H9 (cell line): ENCODE measurements at regions not wholly inside any gene's neighbourhood (a gene's known extent, or its start where the extent isn't known, plus 50 kb on each side); places are given as distances from the start of the nearest gene placed in this dataset.

Experiments used
- DNase-seq: peaks from one replicate; pipeline ENCODE4 v3.0.0-alpha.2; 2017
- H2AFZ ChIP-seq: one replicate; pipeline ENCODE4 v1.6.1; 2013; ENCODE audit warnings: mild to moderate bottlenecking, low read length, control low read depth, moderate library complexity
- H2AK5ac ChIP-seq: 2 replicates; pipeline ENCODE4 v1.6.1; 2013; ENCODE audit warnings: low read length, control low read depth, mixed read lengths; ENCODE audit not compliant: insufficient read length
- H2BK120ac ChIP-seq: one replicate; pipeline ENCODE4 v1.6.1; 2013; ENCODE audit warnings: low read depth, mild to moderate bottlenecking, low read length, control low read depth, inconsistent platforms; ENCODE audit not compliant: poor library complexity, severe bottlenecking
- H2BK12ac ChIP-seq: 2 replicates; pipeline ENCODE4 v1.6.1; 2013; ENCODE audit warnings: low read length, control low read depth, mixed read lengths, low read depth; ENCODE audit not compliant: insufficient read length
- H2BK15ac ChIP-seq: 2 replicates; pipeline ENCODE4 v1.6.1; 2013; ENCODE audit warnings: low read depth, low read length, control low read depth
- H2BK20ac ChIP-seq: one replicate; pipeline ENCODE4 v1.6.1; 2013; ENCODE audit warnings: low read depth, mild to moderate bottlenecking, low read length, control low read depth, inconsistent platforms; ENCODE audit not compliant: poor library complexity, severe bottlenecking
- H2BK5ac ChIP-seq: 2 replicates; pipeline ENCODE4 v1.6.1; 2013; ENCODE audit warnings: low read length, control low read depth, mixed read lengths; ENCODE audit not compliant: insufficient read length
- H3K14ac ChIP-seq: 2 replicates; pipeline ENCODE4 v1.6.1; 2013; ENCODE audit warnings: low read length, control low read depth; ENCODE audit not compliant: insufficient read depth
- H3K18ac ChIP-seq: 2 replicates; pipeline ENCODE4 v1.6.1; 2013; ENCODE audit warnings: low read depth, mild to moderate bottlenecking, mixed read lengths, low read length, control low read depth; ENCODE audit not compliant: insufficient read length
- H3K23ac ChIP-seq: 2 replicates; pipeline ENCODE4 v1.6.1; 2013; ENCODE audit warnings: low read length, control low read depth, mixed read lengths, low read depth; ENCODE audit not compliant: insufficient read length
- H3K23me2 ChIP-seq: 2 replicates; pipeline ENCODE4 v1.6.1; 2013; ENCODE audit warnings: low read depth, mild to moderate bottlenecking, mixed read lengths, low read length, control low read depth; ENCODE audit not compliant: insufficient read length, poor library complexity, severe bottlenecking
- H3K27ac ChIP-seq: 2 replicates; pipeline ENCODE4 v1.5.1; 2013; ENCODE audit warnings: low read length, control low read depth, mixed read lengths, low read depth; ENCODE audit not compliant: insufficient read length
- H3K27me3 ChIP-seq: 2 replicates; pipeline ENCODE4 v1.6.1; 2013; ENCODE audit warnings: low read length, control low read depth, inconsistent platforms; ENCODE audit not compliant: insufficient read depth
- H3K4ac ChIP-seq: 2 replicates; pipeline ENCODE4 v1.6.1; 2013; ENCODE audit warnings: low read depth, mild to moderate bottlenecking, control low read depth, inconsistent platforms, low read length, moderate library complexity
- H3K4me1 ChIP-seq: 2 replicates; pipeline ENCODE4 v1.6.1; 2013; ENCODE audit warnings: low read length, control low read depth, inconsistent platforms; ENCODE audit not compliant: insufficient read depth
- H3K4me2 ChIP-seq: 2 replicates; pipeline ENCODE4 v1.6.1; 2013; ENCODE audit warnings: low read length, control low read depth, mixed read lengths; ENCODE audit not compliant: insufficient read length, insufficient read depth
- H3K56ac ChIP-seq: 2 replicates; pipeline ENCODE4 v1.6.1; 2013; ENCODE audit warnings: low read depth, mild to moderate bottlenecking, mixed read lengths, low read length, control low read depth; ENCODE audit not compliant: insufficient read length
- H3K79me1 ChIP-seq: 2 replicates; pipeline ENCODE4 v1.6.1; 2013; ENCODE audit warnings: low read depth, mild to moderate bottlenecking, moderate library complexity, low read length, control low read depth, inconsistent platforms; ENCODE audit not compliant: insufficient read depth, poor library complexity, severe bottlenecking
- H3K79me2 ChIP-seq: 2 replicates; pipeline ENCODE4 v1.6.1; 2013; ENCODE audit warnings: low read length, control low read depth, inconsistent platforms; ENCODE audit not compliant: insufficient read depth
- H3K9ac ChIP-seq: 2 replicates; pipeline ENCODE4 v1.6.1; 2013; ENCODE audit warnings: low read length, control low read depth, mixed read lengths; ENCODE audit not compliant: insufficient read length; ENCODE audit errors: extremely low read depth
- H3K9me3 ChIP-seq: one replicate; pipeline ENCODE4 v1.6.1; 2013; ENCODE audit warnings: low read depth, low read length, inconsistent platforms; ENCODE audit not compliant: control insufficient read depth
- H3T11ph ChIP-seq: one replicate; pipeline ENCODE4 v1.6.1; 2013; ENCODE audit warnings: mild to moderate bottlenecking, low read length, control low read depth, inconsistent platforms
- H4K20me1 ChIP-seq: one replicate; pipeline ENCODE4 v1.6.1; 2013; ENCODE audit not compliant: control insufficient read depth, insufficient read length, insufficient read depth
- H4K5ac ChIP-seq: 2 replicates; pipeline ENCODE4 v1.6.1; 2013; ENCODE audit warnings: low read depth, mild to moderate bottlenecking, mixed read lengths, low read length, control low read depth; ENCODE audit not compliant: insufficient read length
- H4K8ac ChIP-seq: replicated peaks from 2 replicates; pipeline ENCODE4 v1.6.1; 2013; ENCODE audit warnings: low read length, control low read depth, mixed read lengths, low read depth; ENCODE audit not compliant: insufficient read length
- H4K91ac ChIP-seq: 2 replicates; pipeline ENCODE4 v1.6.1; 2013; ENCODE audit warnings: low read depth, mild to moderate bottlenecking, moderate library complexity, mixed read lengths, low read length, control low read depth; ENCODE audit not compliant: insufficient read length
- H3K27ac Mint-ChIP-seq, 3 experiments: 2 replicates in 2 of 3; 3 replicates in 1 of 3; pipeline ENCODE4 v1.8.0; 2020 to 2021; ENCODE audit warnings: mixed read lengths in 3 of 3, mild to moderate bottlenecking in 1 of 3, moderate library complexity in 1 of 3
- H3K27me3 Mint-ChIP-seq: 2 replicates; pipeline ENCODE4 v1.8.0; 2021; ENCODE audit warnings: low read depth, mild to moderate bottlenecking, moderate library complexity, mixed read lengths
- H3K36me3 Mint-ChIP-seq, 3 experiments: 2 replicates in 2 of 3; 3 replicates in 1 of 3; pipeline ENCODE4 v1.8.0; 2020 to 2021; ENCODE audit warnings: low read depth in 3 of 3, mixed read lengths in 3 of 3; ENCODE audit not compliant: insufficient read depth in 1 of 3
- H3K4me1 Mint-ChIP-seq, 2 experiments: 2 replicates each; pipeline ENCODE4 v1.8.0; 2020; ENCODE audit warnings: mixed read lengths in 2 of 2
- H3K4me3 Mint-ChIP-seq, 2 experiments: 2 replicates in 1 of 2; 3 replicates in 1 of 2; pipeline ENCODE4 v1.8.0; 2020 to 2021; ENCODE audit warnings: mild to moderate bottlenecking in 2 of 2, mixed read lengths in 2 of 2, moderate library complexity in 1 of 2
- H3K9me3 Mint-ChIP-seq, 2 experiments: 2 replicates in 1 of 2; 3 replicates in 1 of 2; pipeline ENCODE4 v1.8.0; 2020; ENCODE audit warnings: mild to moderate bottlenecking in 2 of 2, mixed read lengths in 2 of 2, moderate library complexity in 1 of 2
- WGBS: extraction: QIAGEN DNeasy Blood & Tissue Kit; methylation state at CpG from one replicate; pipeline ENCODE4 v1.1.7; 2013; ENCODE audit warnings: missing lambda C conversion rate, low lambda C conversion rate, mixed read lengths; ENCODE audit not compliant: insufficient read length; ENCODE audit errors: extremely low coverage; 5-methylcytosine and 5-hydroxymethylcytosine counted together
- TF ChIP-seq, protein P1 (sequence below): fragments of 200-600 bp; sonication (generic); conservative IDR thresholded peaks from 3 replicates; pipeline ENCODE4 v1.8.0; 2021; ENCODE audit warnings: antibody characterized with exemption, mild to moderate bottlenecking

DNA sequence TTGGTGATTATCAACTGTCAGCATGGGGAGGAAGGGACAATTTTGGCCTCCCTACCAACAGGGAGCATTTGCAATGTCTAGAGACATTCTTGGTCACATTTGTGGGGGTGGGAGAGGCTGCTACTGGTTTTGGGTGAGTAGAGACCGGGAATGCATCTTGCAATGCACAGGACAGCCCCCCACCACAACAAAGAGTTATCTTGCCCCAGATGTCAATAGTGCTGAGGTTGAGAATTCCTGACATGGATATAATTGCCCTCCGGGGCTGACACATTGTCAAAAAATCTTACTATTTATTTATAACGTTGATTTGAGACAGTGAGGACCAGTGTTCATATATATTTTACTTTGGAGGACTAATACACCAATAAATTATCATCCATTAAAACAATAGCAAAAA lies 316.1 kb downstream of the PSAT1 start:
- no peak overlapping the region for H3K18ac ChIP-seq
- no peak for DNase-seq
- H3K9me3 Mint-ChIP-seq, result no peaks in the 10 kb centered on the region; a peak in 1 of 5 replicates
- H3K79me2 ChIP-seq, result no peaks in the 10 kb centered on the region
- H4K20me1 ChIP-seq, result no peaks in the 10 kb centered on the region
- no peaks in the 10 kb centered on the region for H3K9me3 ChIP-seq
- H3K9ac ChIP-seq, result no peak overlapping the region
- H2AFZ ChIP-seq, result no peak overlapping the region
- H3T11ph ChIP-seq, result no peak overlapping the region
- no peak overlapping the region for H4K5ac ChIP-seq
- H3K56ac ChIP-seq, result no peak overlapping the region
- no peak overlapping the region for H2BK12ac ChIP-seq
- H3K27me3 Mint-ChIP-seq, result no peaks in the 10 kb centered on the region
- no peak overlapping the region for H2BK5ac ChIP-seq
- no peak overlapping the region for H4K8ac ChIP-seq
- H3K4me3 Mint-ChIP-seq, result no peak overlapping the region
- no peak overlapping the region for H3K4ac ChIP-seq
- H3K14ac ChIP-seq, result no peak overlapping the region
- 0 out of 7 replicates have a peak, but pooled peaks cover 0 to 2% (median 0%) of the 10 kb centered on the region in 3 experiments for H3K36me3 Mint-ChIP-seq
- no peak overlapping the region for H2BK15ac ChIP-seq
- H2BK20ac ChIP-seq, result no peak overlapping the region
- no peak overlapping the region for H2BK120ac ChIP-seq
- no peaks in the 10 kb centered on the region for H3K79me1 ChIP-seq
- no peak overlapping the region for H3K4me2 ChIP-seq
- H3K4me1 ChIP-seq, result no peaks in the 10 kb centered on the region
- no peak overlapping the region for H2AK5ac ChIP-seq
- no peaks in the 10 kb centered on the region for H3K23me2 ChIP-seq
- H3K27me3 ChIP-seq, result no peaks in the 10 kb centered on the region
- WGBS, result no CpG with 5 or more reads among the region's 3 CpGs
- no peak overlapping the region for H3K23ac ChIP-seq
- H3K27ac ChIP-seq, result no peak overlapping the region
- H4K91ac ChIP-seq, result no peak overlapping the region
- TF ChIP-seq, protein P1, sequence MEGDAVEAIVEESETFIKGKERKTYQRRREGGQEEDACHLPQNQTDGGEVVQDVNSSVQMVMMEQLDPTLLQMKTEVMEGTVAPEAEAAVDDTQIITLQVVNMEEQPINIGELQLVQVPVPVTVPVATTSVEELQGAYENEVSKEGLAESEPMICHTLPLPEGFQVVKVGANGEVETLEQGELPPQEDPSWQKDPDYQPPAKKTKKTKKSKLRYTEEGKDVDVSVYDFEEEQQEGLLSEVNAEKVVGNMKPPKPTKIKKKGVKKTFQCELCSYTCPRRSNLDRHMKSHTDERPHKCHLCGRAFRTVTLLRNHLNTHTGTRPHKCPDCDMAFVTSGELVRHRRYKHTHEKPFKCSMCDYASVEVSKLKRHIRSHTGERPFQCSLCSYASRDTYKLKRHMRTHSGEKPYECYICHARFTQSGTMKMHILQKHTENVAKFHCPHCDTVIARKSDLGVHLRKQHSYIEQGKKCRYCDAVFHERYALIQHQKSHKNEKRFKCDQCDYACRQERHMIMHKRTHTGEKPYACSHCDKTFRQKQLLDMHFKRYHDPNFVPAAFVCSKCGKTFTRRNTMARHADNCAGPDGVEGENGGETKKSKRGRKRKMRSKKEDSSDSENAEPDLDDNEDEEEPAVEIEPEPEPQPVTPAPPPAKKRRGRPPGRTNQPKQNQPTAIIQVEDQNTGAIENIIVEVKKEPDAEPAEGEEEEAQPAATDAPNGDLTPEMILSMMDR, result no peak
- H3K4me1 Mint-ChIP-seq, result peaks cover 0 to 6% of the 10 kb centered on the region in 2 experiments; a peak in 1 of 4 replicates
- H3K27ac Mint-ChIP-seq, result no peak overlapping the region
